Neutrophil (primary cell): ENCODE measurements at regions not wholly inside any gene's neighbourhood (a gene's known extent, or its start where the extent isn't known, plus 50 kb on each side); places are given as distances from the start of the nearest gene placed in this dataset.

Source experiments
- H3K27ac ChIP-seq: fragments of 200-600 bp; sonication (generic); 2 replicates; pipeline ENCODE4 v1.5.1; 2016; ENCODE audit warnings: mild to moderate bottlenecking, moderate library complexity
- H3K27me3 ChIP-seq: fragments of 200-600 bp; sonication (generic); 2 replicates; pipeline ENCODE4 v1.6.0; 2016; ENCODE audit warnings: mild to moderate bottlenecking
- H3K36me3 ChIP-seq: fragments of 200-600 bp; sonication (generic); 2 replicates; pipeline ENCODE4 v1.5.1; 2017
- H3K4me1 ChIP-seq, 2 experiments: fragments of 200-600 bp in 1 of 2; sonication (generic) in 1 of 2; 1 replicate in 1 of 2; 2 replicates in 1 of 2; pipeline versions ENCODE4 v1.5.1 to v1.6.1; 2013 to 2016; ENCODE audit warnings: low read depth in 1 of 2, low read length in 1 of 2, mild to moderate bottlenecking in 1 of 2, moderate library complexity in 1 of 2; ENCODE audit not compliant: control insufficient read depth in 1 of 2, insufficient read depth in 1 of 2
- H3K4me3 ChIP-seq, 2 experiments: fragments of 200-600 bp in 1 of 2; sonication (generic) in 1 of 2; 1 replicate in 1 of 2; 2 replicates in 1 of 2; pipeline ENCODE4 v1.5.1; 2013 to 2016; ENCODE audit warnings: low read depth in 1 of 2, low read length in 1 of 2, mild to moderate bottlenecking in 1 of 2, moderate library complexity in 1 of 2
- H3K9me3 ChIP-seq: fragments of 200-600 bp; sonication (generic); 2 replicates; pipeline ENCODE4 v1.5.1; 2016
- CTCF ChIP-seq: fragments of 200-600 bp; sonication (generic); IDR thresholded peaks from 2 replicates; pipeline ENCODE4 v1.5.1; 2016; ENCODE audit warnings: antibody characterized with exemption

GRCh38 chr3:23003733-23004046 is 199.4 kb upstream of the UBE2E2 start:
- H3K9me3 ChIP-seq = no peaks in the 10 kb centered on the region
- H3K27me3 ChIP-seq = no peaks in the 10 kb centered on the region
- H3K4me1 ChIP-seq = no peaks in the 10 kb centered on the region
- H3K4me3 ChIP-seq = no peak overlapping the region
- H3K36me3 ChIP-seq = no peaks in the 10 kb centered on the region
- H3K27ac ChIP-seq = no peak overlapping the region
- no peak for TF ChIP-seq CTCF

GRCh38 chr3:23004971-23005370 is 198.2 kb upstream of the UBE2E2 start:
- Histone ChIP-seq H3K9me3 (no peaks in the 10 kb centered on the region), H3K36me3 (no peaks in the 10 kb centered on the region), H3K27ac (no peak overlapping the region), H3K4me1 (no peaks in the 10 kb centered on the region), H3K4me3 (no peak overlapping the region), H3K27me3 (no peaks in the 10 kb centered on the region)
- no peak for TF ChIP-seq CTCF

GRCh38 chr3:23017801-23018200 is 185.3 kb upstream of the UBE2E2 start:
- Histone ChIP-seq H3K27ac (no peak overlapping the region), H3K9me3 (no peaks in the 10 kb centered on the region), H3K27me3 (no peaks in the 10 kb centered on the region), H3K4me1 (no peaks in the 10 kb centered on the region), H3K36me3 (no peaks in the 10 kb centered on the region), H3K4me3 (no peak overlapping the region)
- TF ChIP-seq CTCF = no peak

GRCh38 chr3:23019596-23020300 is 183.4 kb upstream of the UBE2E2 start:
- H3K27ac ChIP-seq = no peak overlapping the region
- TF ChIP-seq CTCF = no peak
- no peaks in the 10 kb centered on the region for H3K4me1 ChIP-seq
- no peaks in the 10 kb centered on the region for H3K9me3 ChIP-seq
- H3K36me3 ChIP-seq = no peaks in the 10 kb centered on the region
- H3K27me3 ChIP-seq = no peaks in the 10 kb centered on the region
- no peak overlapping the region for H3K4me3 ChIP-seq

GRCh38 chr3:23028294-23028693 is 174.8 kb upstream of the UBE2E2 start:
- Histone ChIP-seq H3K4me3 (no peak overlapping the region), H3K9me3 (no peaks in the 10 kb centered on the region), H3K36me3 (no peaks in the 10 kb centered on the region), H3K4me1 (no peaks in the 10 kb centered on the region), H3K27ac (no peak overlapping the region), H3K27me3 (no peaks in the 10 kb centered on the region)
- no peak for TF ChIP-seq CTCF

GRCh38 chr3:23029001-23029400 is 174.1 kb upstream of the UBE2E2 start:
- Histone ChIP-seq H3K4me3 (no peak overlapping the region), H3K9me3 (no peaks in the 10 kb centered on the region), H3K27me3 (no peaks in the 10 kb centered on the region), H3K27ac (no peak overlapping the region), H3K4me1 (no peaks in the 10 kb centered on the region), H3K36me3 (no peaks in the 10 kb centered on the region)
- TF ChIP-seq CTCF = no peak
